ENCODE measurements at regions not wholly inside any gene's neighbourhood (a gene's known extent, or its start where the extent isn't known, plus 50 kb on each side); places are given as distances from the start of the nearest gene placed in this dataset.

GRCh38 chr12:125525879-125526278 lies 460.6 kb downstream of the AACS start:
- H3K36me3 Mint-ChIP-seq: peaks cover 3% of the 10 kb centered on the region
- no peak for ATAC-seq (ENCODE audit: low read depth in 2 of 2)
- H3K27ac ChIP-seq (ENCODE audit: insufficient read depth, low read length, poor library complexity, severe bottlenecking): no peak overlapping the region
- H3K27ac Mint-ChIP-seq: no peak overlapping the region
- no peaks in the 10 kb centered on the region for H3K4me1 Mint-ChIP-seq
- H3K4me3 Mint-ChIP-seq: no peak overlapping the region
- H3K27me3 ChIP-seq (ENCODE audit: control insufficient read depth, insufficient read depth, low read length): no peaks in the 10 kb centered on the region
- peaks cover 0 to 15% (median 3%) of the 10 kb centered on the region in 7 donors for H3K9me3 Mint-ChIP-seq
- DNase-seq: no peak
- H3K4me3 ChIP-seq (ENCODE audit: low read depth, low read length): no peak overlapping the region
- H3K36me3 ChIP-seq (ENCODE audit: control insufficient read depth, insufficient read depth, low read length): no peaks in the 10 kb centered on the region
- H3K27me3 Mint-ChIP-seq: no peaks in the 10 kb centered on the region
- no peaks in the 10 kb centered on the region for H3K4me1 ChIP-seq (ENCODE audit: control insufficient read depth, insufficient read depth, low read length, poor library complexity, severe bottlenecking)
- peaks cover 0 to 2% of the 10 kb centered on the region in 2 experiments for H3K9me3 ChIP-seq (ENCODE audit: control insufficient read depth in 2 of 2, low read length in 2 of 2)

DNA sequence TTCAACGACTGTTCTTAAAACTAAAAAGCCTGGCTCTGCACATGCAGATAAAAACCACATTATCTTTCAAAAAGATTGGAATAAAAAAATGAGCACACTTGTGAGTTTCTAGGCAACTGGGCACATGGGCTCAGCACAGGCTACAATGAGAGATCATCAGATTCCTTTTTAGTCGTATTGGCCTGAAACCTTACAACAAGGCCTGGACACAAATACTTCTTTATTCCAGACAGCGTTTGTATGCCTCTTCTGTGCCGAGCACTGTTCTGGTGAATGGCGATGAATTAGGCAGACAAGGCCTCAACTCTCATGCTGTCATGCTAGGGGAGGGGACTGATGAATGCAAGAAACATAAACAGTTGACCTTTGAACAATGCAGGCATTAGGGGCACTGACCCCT lies 463.0 kb downstream of the AACS start:
- Histone ChIP-seq H3K9me3 (ENCODE audit: control insufficient read depth in 2 of 2, low read length in 2 of 2) (peaks cover 0 to under 1% of the 10 kb centered on the region in 2 experiments), H3K4me1 (ENCODE audit: control insufficient read depth, insufficient read depth, low read length, poor library complexity, severe bottlenecking) (no peaks in the 10 kb centered on the region), H3K27ac (ENCODE audit: insufficient read depth, low read length, poor library complexity, severe bottlenecking) (no peak overlapping the region), H3K27me3 (ENCODE audit: control insufficient read depth, insufficient read depth, low read length) (no peaks in the 10 kb centered on the region), H3K4me3 (ENCODE audit: low read depth, low read length) (no peak overlapping the region), H3K36me3 (ENCODE audit: control insufficient read depth, insufficient read depth, low read length) (no peaks in the 10 kb centered on the region)
- no peak overlapping the region for H3K4me3 Mint-ChIP-seq
- H3K36me3 Mint-ChIP-seq: no peaks in the 10 kb centered on the region
- no peak overlapping the region for H3K27ac Mint-ChIP-seq
- H3K4me1 Mint-ChIP-seq: no peaks in the 10 kb centered on the region
- H3K9me3 Mint-ChIP-seq: peaks cover 0 to 8% (median 3%) of the 10 kb centered on the region in 7 donors
- DNase-seq: no peak
- ATAC-seq (ENCODE audit: low read depth in 2 of 2): no peak
- H3K27me3 Mint-ChIP-seq: no peaks in the 10 kb centered on the region

DNA sequence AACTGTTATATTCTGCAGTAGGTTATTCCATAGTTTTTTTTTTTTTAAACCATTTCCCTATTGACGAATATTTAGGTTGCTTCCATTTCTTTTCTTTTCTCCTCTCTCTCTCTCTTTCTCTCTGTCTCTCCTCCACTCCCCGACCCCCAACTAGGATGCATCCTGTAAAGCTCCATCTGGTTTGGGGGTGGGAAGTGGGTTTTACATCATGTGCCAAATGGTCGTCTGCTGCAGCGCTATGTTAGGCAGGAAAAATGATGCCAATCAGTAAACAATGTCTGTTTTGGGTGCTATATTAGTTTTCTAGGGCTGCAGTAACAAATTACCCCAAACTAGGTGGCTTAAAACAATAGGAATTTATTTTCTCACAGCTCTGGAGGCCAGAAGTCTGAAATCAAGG lies 465.0 kb downstream of the AACS start:
- Mint-ChIP-seq H3K4me1 (no peaks in the 10 kb centered on the region), H3K4me3 (no peak overlapping the region), H3K36me3 (no peaks in the 10 kb centered on the region), H3K9me3 (peaks cover 0 to 3% (median 0%) of the 10 kb centered on the region in 7 donors), H3K27ac (no peak overlapping the region), H3K27me3 (no peaks in the 10 kb centered on the region)
- Histone ChIP-seq H3K27ac (ENCODE audit: insufficient read depth, low read length, poor library complexity, severe bottlenecking) (no peak overlapping the region), H3K36me3 (ENCODE audit: control insufficient read depth, insufficient read depth, low read length) (no peaks in the 10 kb centered on the region), H3K4me1 (ENCODE audit: control insufficient read depth, insufficient read depth, low read length, poor library complexity, severe bottlenecking) (no peaks in the 10 kb centered on the region), H3K9me3 (ENCODE audit: control insufficient read depth in 2 of 2, low read length in 2 of 2) (no peaks in the 10 kb centered on the region), H3K27me3 (ENCODE audit: control insufficient read depth, insufficient read depth, low read length) (no peaks in the 10 kb centered on the region), H3K4me3 (ENCODE audit: low read depth, low read length) (no peak overlapping the region)
- DNase-seq (no peak), ATAC-seq (ENCODE audit: low read depth in 2 of 2) (no peak)

DNA sequence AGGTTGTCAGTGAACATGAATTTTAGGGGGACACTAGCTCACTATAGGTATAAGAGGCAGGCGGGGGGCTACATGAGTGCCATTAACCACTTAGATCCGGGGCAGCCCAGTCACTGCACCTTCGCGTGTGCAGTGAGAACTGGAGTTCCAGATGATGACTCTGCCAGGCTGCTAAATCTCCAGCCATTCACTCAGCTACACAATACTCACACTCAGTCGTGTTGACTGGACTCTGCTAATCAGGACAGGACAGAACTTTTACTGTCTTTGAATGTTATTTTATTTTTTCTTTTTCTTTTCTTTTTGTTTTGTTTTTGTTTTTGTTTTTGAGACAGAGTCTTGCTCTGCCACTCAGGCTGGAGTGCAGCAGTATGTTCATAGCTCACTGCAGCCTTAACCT lies 465.6 kb downstream of the AACS start:
- H3K4me3 ChIP-seq (ENCODE audit: low read depth, low read length): no peak overlapping the region
- no peak for ATAC-seq (ENCODE audit: low read depth in 2 of 2)
- no peaks in the 10 kb centered on the region for H3K36me3 Mint-ChIP-seq
- H3K4me1 Mint-ChIP-seq: no peaks in the 10 kb centered on the region
- no peaks in the 10 kb centered on the region for H3K27me3 ChIP-seq (ENCODE audit: control insufficient read depth, insufficient read depth, low read length)
- no peak for DNase-seq
- no peak overlapping the region for H3K27ac Mint-ChIP-seq
- H3K36me3 ChIP-seq (ENCODE audit: control insufficient read depth, insufficient read depth, low read length): no peaks in the 10 kb centered on the region
- peaks cover 0 to 3% (median 0%) of the 10 kb centered on the region in 7 donors for H3K9me3 Mint-ChIP-seq
- no peak overlapping the region for H3K4me3 Mint-ChIP-seq
- no peaks in the 10 kb centered on the region for H3K4me1 ChIP-seq (ENCODE audit: control insufficient read depth, insufficient read depth, low read length, poor library complexity, severe bottlenecking)
- H3K9me3 ChIP-seq (ENCODE audit: control insufficient read depth in 2 of 2, low read length in 2 of 2): no peaks in the 10 kb centered on the region
- no peak overlapping the region for H3K27ac ChIP-seq (ENCODE audit: insufficient read depth, low read length, poor library complexity, severe bottlenecking)
- no peaks in the 10 kb centered on the region for H3K27me3 Mint-ChIP-seq

DNA sequence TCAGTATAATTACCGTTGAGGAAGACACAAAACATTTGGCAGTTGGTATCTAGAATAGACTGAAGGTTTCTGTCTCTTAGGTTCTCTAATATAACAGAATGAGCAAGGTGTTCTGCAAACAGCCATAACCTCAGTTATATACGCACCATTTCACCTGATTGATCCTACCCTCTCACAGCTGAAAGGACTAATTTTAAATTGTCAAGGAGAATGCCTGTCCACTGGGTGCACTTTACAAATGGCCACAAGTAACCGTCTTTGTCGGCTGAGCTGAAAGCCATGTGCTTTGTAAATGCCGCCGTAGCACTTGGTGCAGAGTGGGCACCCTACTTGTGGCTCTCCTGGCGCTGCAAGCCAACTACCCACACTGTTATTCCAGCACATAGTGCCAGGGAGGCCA lies 466.3 kb downstream of the AACS start:
- H3K4me3 Mint-ChIP-seq: no peak overlapping the region
- H3K27ac ChIP-seq (ENCODE audit: insufficient read depth, low read length, poor library complexity, severe bottlenecking): no peak overlapping the region
- DNase-seq (no peak), ATAC-seq (ENCODE audit: low read depth in 2 of 2) (no peak)
- no peaks in the 10 kb centered on the region for H3K36me3 ChIP-seq (ENCODE audit: control insufficient read depth, insufficient read depth, low read length)
- H3K27ac Mint-ChIP-seq: no peak overlapping the region
- H3K36me3 Mint-ChIP-seq: no peaks in the 10 kb centered on the region
- no peaks in the 10 kb centered on the region for H3K9me3 ChIP-seq (ENCODE audit: control insufficient read depth in 2 of 2, low read length in 2 of 2)
- H3K9me3 Mint-ChIP-seq: peaks cover 0 to 3% (median 0%) of the 10 kb centered on the region in 7 donors
- H3K4me1 ChIP-seq (ENCODE audit: control insufficient read depth, insufficient read depth, low read length, poor library complexity, severe bottlenecking): no peaks in the 10 kb centered on the region
- no peaks in the 10 kb centered on the region for H3K4me1 Mint-ChIP-seq
- H3K4me3 ChIP-seq (ENCODE audit: low read depth, low read length): no peak overlapping the region
- H3K27me3 ChIP-seq (ENCODE audit: control insufficient read depth, insufficient read depth, low read length): no peaks in the 10 kb centered on the region
- H3K27me3 Mint-ChIP-seq: no peaks in the 10 kb centered on the region

- DNase-seq (no peak), ATAC-seq (ENCODE audit: low read depth in 2 of 2) (no peak)
- Mint-ChIP-seq H3K27me3 (no peaks in the 10 kb centered on the region), H3K27ac (no peak overlapping the region), H3K36me3 (no peaks in the 10 kb centered on the region), H3K4me3 (no peak overlapping the region), H3K9me3 (peaks cover 0 to 3% (median 0%) of the 10 kb centered on the region in 7 donors), H3K4me1 (no peaks in the 10 kb centered on the region)
- H3K27me3 ChIP-seq (ENCODE audit: control insufficient read depth, insufficient read depth, low read length): no peaks in the 10 kb centered on the region
- H3K36me3 ChIP-seq (ENCODE audit: control insufficient read depth, insufficient read depth, low read length): no peaks in the 10 kb centered on the region
- H3K4me3 ChIP-seq (ENCODE audit: low read depth, low read length): no peak overlapping the region
- H3K9me3 ChIP-seq (ENCODE audit: control insufficient read depth in 2 of 2, low read length in 2 of 2): no peaks in the 10 kb centered on the region
- H3K27ac ChIP-seq (ENCODE audit: insufficient read depth, low read length, poor library complexity, severe bottlenecking): no peak overlapping the region
- no peaks in the 10 kb centered on the region for H3K4me1 ChIP-seq (ENCODE audit: control insufficient read depth, insufficient read depth, low read length, poor library complexity, severe bottlenecking)
Measured at GRCh38 chr12:125533434-125534029, 468.3 kb downstream of the AACS start.

DNA sequence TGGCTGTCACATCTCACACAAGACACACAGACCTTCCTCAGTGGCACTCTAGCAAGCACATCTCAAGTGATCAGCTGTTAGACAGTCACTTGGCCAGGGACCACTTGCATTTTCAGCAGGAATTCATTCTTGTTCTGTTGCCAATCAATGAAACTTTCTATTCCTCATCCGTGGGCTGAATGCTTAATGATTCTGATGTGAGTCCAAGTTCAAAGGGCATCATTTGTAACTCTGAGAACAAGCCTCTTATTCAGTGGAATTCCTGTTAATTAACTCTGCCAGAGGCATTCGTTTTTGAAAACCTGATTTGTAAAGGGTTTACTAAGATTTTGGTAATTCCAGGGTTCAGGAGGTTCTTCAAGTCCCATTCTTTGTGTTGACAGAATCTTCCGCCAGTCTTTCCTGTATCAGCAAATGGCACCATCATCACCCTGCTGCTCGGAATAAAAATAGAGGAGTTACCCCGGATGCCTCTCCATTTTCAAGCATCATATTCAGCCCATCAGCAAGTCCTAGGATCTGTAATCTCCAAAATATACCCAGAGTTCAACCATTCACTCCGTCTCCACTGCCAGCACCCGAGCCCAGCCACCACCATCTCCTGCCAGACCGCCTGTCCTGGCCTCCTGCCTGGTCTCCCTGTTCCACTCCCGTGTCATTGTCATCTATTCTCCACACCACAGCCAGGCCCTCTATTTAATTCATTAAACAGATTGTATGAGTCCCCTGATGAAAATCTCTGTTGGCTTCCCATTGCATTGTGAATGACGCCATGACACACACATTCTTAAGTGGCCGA lies 473.4 kb downstream of the AACS start:
- no peaks in the 10 kb centered on the region for H3K36me3 Mint-ChIP-seq
- no peak for ATAC-seq (ENCODE audit: low read depth in 2 of 2)

More for the DNA sequence above, 473.4 kb downstream of the AACS start:
- Histone ChIP-seq H3K9me3 (ENCODE audit: control insufficient read depth in 2 of 2, low read length in 2 of 2) (no peaks in the 10 kb centered on the region), H3K27ac (ENCODE audit: insufficient read depth, low read length, poor library complexity, severe bottlenecking) (no peak overlapping the region), H3K4me3 (ENCODE audit: low read depth, low read length) (no peak overlapping the region), H3K36me3 (ENCODE audit: control insufficient read depth, insufficient read depth, low read length) (no peaks in the 10 kb centered on the region), H3K27me3 (ENCODE audit: control insufficient read depth, insufficient read depth, low read length) (no peaks in the 10 kb centered on the region), H3K4me1 (ENCODE audit: control insufficient read depth, insufficient read depth, low read length, poor library complexity, severe bottlenecking) (no peaks in the 10 kb centered on the region)
- Mint-ChIP-seq H3K27ac (no peak overlapping the region), H3K27me3 (no peaks in the 10 kb centered on the region), H3K4me3 (no peak overlapping the region), H3K9me3 (peaks cover 0 to 6% (median 2%) of the 10 kb centered on the region in 7 donors), H3K4me1 (no peaks in the 10 kb centered on the region)
- no peak for DNase-seq
